Activated CD8-positive, alpha-beta T cell treated with anti-CD3 and anti-CD28 coated beads for 36 hours (primary cell): ENCODE measurements at regions not wholly inside any gene's neighbourhood (a gene's known extent, or its start where the extent isn't known, plus 50 kb on each side); places are given as distances from the start of the nearest gene placed in this dataset.

Source experiments
- ATAC-seq: fragments of 200-7000 bp; cut with Tn5 transposase; one replicate; pipeline ENCODE4 v1.10.0; 2021; ENCODE audit warnings: mild to moderate bottlenecking, moderate library complexity
- CTCF ChIA-PET: fragments of 350-600 bp; sonication (Branson Sonifier 250); formaldehyde crosslinking; loops from one replicate; lab custom pipeline; 2021; ENCODE audit warnings: antibody characterized with exemption; lab: Charles Lee
- POLR2A ChIA-PET: fragments of 350-600 bp; sonication (Branson Sonifier 250); formaldehyde crosslinking; loops from one replicate; lab custom pipeline; 2021; ENCODE audit warnings: antibody characterized with exemption; lab: Charles Lee
- DNase-seq: peaks from one replicate; pipeline ENCODE4 v3.0.0-alpha.2; 2020
- H3K27ac Mint-ChIP-seq: one replicate; pipeline ENCODE4 v1.8.0; 2021; ENCODE audit warnings: mild to moderate bottlenecking, mixed read lengths
- H3K27me3 Mint-ChIP-seq: one replicate; pipeline ENCODE4 v1.8.0; 2021; ENCODE audit warnings: mixed read lengths
- H3K36me3 Mint-ChIP-seq: one replicate; pipeline ENCODE4 v1.8.0; 2021; ENCODE audit warnings: low read depth, mixed read lengths
- H3K4me1 Mint-ChIP-seq: one replicate; pipeline ENCODE4 v1.8.0; 2021; ENCODE audit warnings: low read depth, mixed read lengths
- H3K4me3 Mint-ChIP-seq: one replicate; pipeline ENCODE4 v1.8.0; 2021; ENCODE audit warnings: mild to moderate bottlenecking, moderate library complexity, mixed read lengths
- H3K9me3 Mint-ChIP-seq: one replicate; pipeline ENCODE4 v1.8.0; 2021; ENCODE audit warnings: mixed read lengths
- CTCF ChIP-seq: fragments of 200-600 bp; IDR thresholded peaks from one replicate; pipeline ENCODE4 v1.8.0; 2022; ENCODE audit warnings: antibody characterized with exemption, mild to moderate bottlenecking
- intact Hi-C: fragments of 100-400 bp; cut with micrococcal nuclease; formaldehyde crosslinking; loops from one replicate; pipeline ENCODE4 v1.10.0; 2022

GRCh38 chr12:41959271-41959670 is 185.4 kb downstream of the GXYLT1 start:
- H3K4me3 Mint-ChIP-seq, result no peak overlapping the region
- POLR2A ChIA-PET, result no interaction called here
- no peaks in the 10 kb centered on the region for H3K36me3 Mint-ChIP-seq
- intact Hi-C loops, result no loop called here
- H3K4me1 Mint-ChIP-seq, result no peaks in the 10 kb centered on the region
- H3K9me3 Mint-ChIP-seq, result no peaks in the 10 kb centered on the region
- no peaks in the 10 kb centered on the region for H3K27me3 Mint-ChIP-seq
- no peak for ATAC-seq
- CTCF ChIA-PET, result interaction anchor here (0.5 kb wide), 1 partner anchor 1852 kb away, joined by 3 read pairs; no protein-coding TSS in a partner anchor
- TF ChIP-seq CTCF, result no peak
- no peak for DNase-seq
- H3K27ac Mint-ChIP-seq, result no peak overlapping the region

- Mint-ChIP-seq H3K9me3 (no peaks in the 10 kb centered on the region), H3K27ac (no peak overlapping the region), H3K27me3 (no peaks in the 10 kb centered on the region), H3K4me3 (no peak overlapping the region), H3K4me1 (no peaks in the 10 kb centered on the region), H3K36me3 (no peaks in the 10 kb centered on the region)
- ChIA-PET POLR2A (no interaction called here), CTCF (no interaction called here)
- DNase-seq (no peak), ATAC-seq (no peak)
- no peak for TF ChIP-seq CTCF
- intact Hi-C loops, result no loop called here
These were observed 188.3 kb downstream of the GXYLT1 start for GRCh38 chr12:41956353-41956752.

DNA sequence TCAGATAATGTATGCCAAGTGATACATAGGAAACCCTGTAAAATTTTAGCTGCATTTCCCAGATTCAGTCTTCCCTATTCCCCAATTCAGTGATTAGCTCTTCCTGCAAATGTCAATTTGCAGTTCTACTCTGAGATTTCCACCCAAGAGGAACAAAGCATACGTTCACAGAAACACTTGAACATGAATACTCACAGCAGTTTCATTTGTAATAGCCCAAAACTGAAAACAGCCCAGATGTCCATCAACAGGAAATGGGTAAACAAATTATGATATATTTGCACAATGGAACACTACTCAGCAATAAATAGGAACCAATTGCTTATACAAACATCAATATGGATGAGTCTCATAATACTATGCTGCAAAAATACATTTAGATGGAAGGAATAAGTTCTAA is 194.2 kb downstream of the GXYLT1 start:
- Mint-ChIP-seq H3K27ac (no peak overlapping the region), H3K36me3 (no peaks in the 10 kb centered on the region), H3K4me3 (no peak overlapping the region), H3K4me1 (no peaks in the 10 kb centered on the region), H3K27me3 (peaks cover 15% of the 10 kb centered on the region), H3K9me3 (peaks cover 5% of the 10 kb centered on the region)
- ChIA-PET CTCF (no interaction called here), POLR2A (interaction anchor here (0.6 kb wide), 1 partner anchor 140 kb away, joined by 3 read pairs; no protein-coding TSS in a partner anchor)
- intact Hi-C loops, result no loop called here
- TF ChIP-seq CTCF, result no peak
- ATAC-seq (no peak), DNase-seq (no peak)

- no peak overlapping the region for H3K4me3 Mint-ChIP-seq
- ATAC-seq, result no peak
- H3K4me1 Mint-ChIP-seq, result no peaks in the 10 kb centered on the region
- H3K36me3 Mint-ChIP-seq, result no peaks in the 10 kb centered on the region
- TF ChIP-seq CTCF, result no peak
- DNase-seq, result no peak
- peaks cover 16% of the 10 kb centered on the region for H3K27me3 Mint-ChIP-seq
- POLR2A ChIA-PET, result no interaction called here
- no peak overlapping the region for H3K27ac Mint-ChIP-seq
- peaks cover 5% of the 10 kb centered on the region for H3K9me3 Mint-ChIP-seq
- intact Hi-C loops, result no loop called here
- CTCF ChIA-PET, result no interaction called here
These were observed 198.6 kb downstream of the GXYLT1 start for GRCh38 chr12:41946106-41946505.

GRCh38 chr12:41944216-41944615 is 200.5 kb downstream of the GXYLT1 start:
- no peaks in the 10 kb centered on the region for H3K36me3 Mint-ChIP-seq
- ATAC-seq, result no peak
- peaks cover 17% of the 10 kb centered on the region for H3K27me3 Mint-ChIP-seq
- peaks cover 5% of the 10 kb centered on the region for H3K9me3 Mint-ChIP-seq
- POLR2A ChIA-PET, result interaction anchor here (1.1 kb wide), 1 partner anchor 9 kb away, joined by 4 read pairs; no protein-coding TSS in a partner anchor
- TF ChIP-seq CTCF, result no peak
- H3K27ac Mint-ChIP-seq, result no peak overlapping the region
- intact Hi-C loops, result no loop called here
- CTCF ChIA-PET, result no interaction called here
- no peak for DNase-seq
- no peak overlapping the region for H3K4me3 Mint-ChIP-seq
- H3K4me1 Mint-ChIP-seq, result no peaks in the 10 kb centered on the region
